SIG-M5 treated with dmso at 0.1 percent for 504 hours (cell line): ENCODE measurements at regions not wholly inside any gene's neighbourhood (a gene's known extent, or its start where the extent isn't known, plus 50 kb on each side); places are given as distances from the start of the nearest gene placed in this dataset.

Experiments
- DNase-seq: peaks from one replicate; lab custom pipeline; 2025; ENCODE audit not compliant: unreplicated experiment; lab: John Stamatoyannopoulos, UW

- DNase-seq = peak; percentile 97
Observed at GRCh38 chr2:62304429-62305417, 108.8 kb downstream of the B3GNT2 start.

- peak; percentile 88 for DNase-seq
Observed at GRCh38 chr2:62303788-62304187, 107.9 kb downstream of the B3GNT2 start.

DNA sequence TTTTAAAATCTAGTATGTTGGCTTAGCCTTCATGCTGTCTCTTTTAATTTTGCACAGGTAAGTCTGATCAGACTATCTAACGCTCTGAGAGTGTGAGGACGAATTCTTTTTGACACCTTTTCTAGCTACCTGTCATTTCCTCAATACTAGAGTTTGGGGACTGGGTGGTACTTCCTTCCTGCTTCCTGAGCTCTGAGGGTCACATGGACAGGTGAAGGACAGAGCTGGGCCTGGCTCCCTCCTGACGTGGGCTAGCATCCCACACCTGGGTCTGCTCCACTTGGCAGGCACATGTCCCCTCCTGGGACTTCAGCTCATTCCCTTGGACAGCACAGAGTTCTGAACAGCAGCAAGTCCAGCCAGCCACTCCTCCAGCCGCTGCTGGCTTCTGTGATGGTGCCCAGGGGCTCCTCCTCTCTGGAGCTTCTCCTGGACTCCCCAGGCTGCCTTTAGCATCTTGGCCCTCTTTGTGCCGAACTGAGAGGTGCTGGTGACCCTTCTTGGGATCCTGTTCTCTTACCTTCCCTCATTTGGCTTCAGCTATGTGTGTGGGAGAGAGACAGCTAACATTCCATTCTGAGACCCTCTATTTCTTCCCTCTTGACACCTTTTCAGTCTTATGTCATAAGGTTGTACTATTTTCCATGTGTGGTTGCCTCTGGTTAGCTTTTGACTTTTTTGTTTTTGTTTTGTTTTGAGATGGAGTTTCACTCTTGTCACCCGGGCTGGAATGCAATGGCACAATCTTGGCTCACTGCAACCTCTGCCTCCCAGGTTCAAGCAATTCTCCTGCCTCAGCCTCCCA lies 106.9 kb downstream of the B3GNT2 start:
- DNase-seq = no peak

DNA sequence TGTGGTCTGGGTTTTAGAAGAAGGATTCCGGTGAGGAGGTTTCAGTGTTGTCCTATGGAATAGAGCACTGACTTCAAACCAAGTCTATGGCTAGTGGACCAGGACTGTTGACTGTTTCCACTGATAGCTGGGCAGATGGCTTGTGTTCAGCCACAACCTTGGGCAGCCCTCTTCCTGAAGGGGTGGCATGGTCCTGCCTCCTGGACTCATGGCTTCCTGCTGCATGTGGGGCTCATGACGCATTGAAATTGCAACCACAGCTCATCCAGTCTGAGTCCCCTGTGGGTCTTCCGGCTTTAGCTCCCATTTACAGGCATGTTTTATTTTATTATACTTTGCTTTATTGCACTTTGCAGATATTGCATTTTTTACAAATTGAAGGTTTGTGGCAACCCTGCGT lies 105.0 kb downstream of the B3GNT2 start:
- no peak for DNase-seq

GRCh38 chr2:62297624-62298010 lies 101.7 kb downstream of the B3GNT2 start:
- DNase-seq = no peak

DNA sequence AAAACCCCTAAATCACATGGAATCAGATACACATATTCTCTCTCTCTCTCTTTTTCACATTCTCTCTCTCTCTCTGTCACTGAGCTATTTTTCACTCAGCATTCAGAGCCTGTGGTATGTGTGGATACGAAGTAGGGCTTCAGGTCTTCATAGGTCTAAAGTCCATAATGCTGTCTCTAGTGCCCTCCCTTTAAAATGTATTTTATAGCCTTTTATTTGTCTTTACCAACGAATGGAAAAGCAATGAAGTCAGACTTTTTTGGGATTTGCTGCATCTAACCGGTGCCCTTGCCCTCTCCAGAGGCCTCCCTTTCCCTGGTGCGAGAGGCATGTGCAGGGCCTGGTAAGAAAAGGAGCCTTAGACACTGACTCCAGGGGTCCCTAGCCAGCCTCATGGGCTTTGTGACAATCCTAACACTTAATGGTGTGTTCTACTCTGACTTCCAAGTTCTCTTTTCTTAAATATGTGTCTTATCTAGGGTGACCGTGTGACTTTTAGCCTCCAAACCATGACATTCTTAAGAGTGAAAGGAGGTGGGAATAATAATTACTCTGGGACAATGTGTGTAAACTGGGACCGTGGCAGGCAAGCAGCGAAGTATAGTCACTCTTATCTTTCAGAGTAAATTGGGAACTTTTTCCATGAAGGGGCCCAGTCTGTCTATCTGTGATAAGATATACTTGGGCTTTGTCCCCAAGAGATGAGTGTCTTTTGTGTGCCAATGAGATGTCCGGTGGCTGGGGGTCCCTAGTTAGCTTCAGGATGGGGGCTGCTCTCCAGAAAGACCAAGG lies 101.1 kb downstream of the B3GNT2 start:
- DNase-seq = no peak

DNA sequence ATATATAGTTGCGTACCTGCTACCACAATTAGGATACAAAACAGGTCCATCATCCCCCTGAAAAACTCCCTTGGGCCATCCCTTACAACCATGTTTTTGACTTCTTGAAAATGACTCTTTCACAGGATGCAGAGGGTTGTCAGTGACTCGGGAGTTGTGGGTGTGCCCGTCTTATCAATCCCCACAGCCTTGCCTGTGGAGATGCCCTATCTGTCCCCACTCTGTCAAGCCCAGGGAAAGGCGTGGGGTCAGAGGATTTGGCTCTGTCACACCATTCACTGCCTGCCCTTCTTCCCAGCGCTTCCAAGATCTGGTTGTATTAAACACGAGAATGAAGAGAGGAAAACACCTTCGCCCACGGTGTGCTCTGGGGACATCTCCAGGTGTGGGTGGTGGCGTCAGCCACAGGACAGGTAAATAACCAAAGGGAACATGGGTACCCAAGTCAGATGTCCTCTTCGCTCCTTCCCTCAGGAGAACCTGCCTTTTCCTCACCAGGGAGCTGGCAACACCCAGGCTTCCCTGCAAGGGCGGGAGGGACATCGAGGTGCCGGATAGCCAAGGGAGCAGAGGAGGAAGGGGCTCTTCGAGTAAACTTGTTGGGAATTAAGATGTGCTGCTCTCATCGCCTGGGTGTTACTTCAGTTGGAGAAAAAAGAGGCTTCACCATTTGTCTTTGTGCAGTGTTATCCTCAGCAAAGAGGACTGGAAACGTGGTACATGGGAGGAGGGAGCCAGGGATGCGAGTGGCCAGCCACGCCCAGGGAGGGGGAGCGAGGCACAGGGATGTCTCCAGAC lies 100.3 kb downstream of the B3GNT2 start:
- no peak for DNase-seq

GRCh38 chr2:62293490-62294271 lies 97.8 kb downstream of the B3GNT2 start:
- DNase-seq = peak; percentile 12

GRCh38 chr2:62293151-62293489 lies 97.2 kb downstream of the B3GNT2 start:
- DNase-seq = no peak

DNA sequence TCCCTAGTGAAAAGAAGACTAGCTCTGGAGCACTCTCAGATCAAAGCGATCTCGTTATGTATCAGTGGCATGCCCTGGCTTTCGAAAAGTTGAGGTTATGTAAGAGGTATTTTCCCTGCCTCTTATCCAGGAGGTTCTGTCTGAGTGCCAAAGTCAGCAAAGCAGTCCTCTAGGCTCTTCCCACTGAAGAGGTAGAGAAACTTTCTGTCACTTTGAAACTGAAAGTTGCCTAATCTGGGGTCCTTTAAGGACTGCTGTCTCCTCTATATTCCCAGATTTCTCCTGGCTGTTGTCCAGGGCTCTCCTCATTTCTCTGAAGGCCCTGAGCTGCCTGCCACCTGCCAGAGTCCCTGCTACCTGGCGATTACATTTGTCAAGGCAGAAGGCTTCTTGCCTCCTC lies 96.3 kb downstream of the B3GNT2 start:
- peak; percentile 20 for DNase-seq

DNA sequence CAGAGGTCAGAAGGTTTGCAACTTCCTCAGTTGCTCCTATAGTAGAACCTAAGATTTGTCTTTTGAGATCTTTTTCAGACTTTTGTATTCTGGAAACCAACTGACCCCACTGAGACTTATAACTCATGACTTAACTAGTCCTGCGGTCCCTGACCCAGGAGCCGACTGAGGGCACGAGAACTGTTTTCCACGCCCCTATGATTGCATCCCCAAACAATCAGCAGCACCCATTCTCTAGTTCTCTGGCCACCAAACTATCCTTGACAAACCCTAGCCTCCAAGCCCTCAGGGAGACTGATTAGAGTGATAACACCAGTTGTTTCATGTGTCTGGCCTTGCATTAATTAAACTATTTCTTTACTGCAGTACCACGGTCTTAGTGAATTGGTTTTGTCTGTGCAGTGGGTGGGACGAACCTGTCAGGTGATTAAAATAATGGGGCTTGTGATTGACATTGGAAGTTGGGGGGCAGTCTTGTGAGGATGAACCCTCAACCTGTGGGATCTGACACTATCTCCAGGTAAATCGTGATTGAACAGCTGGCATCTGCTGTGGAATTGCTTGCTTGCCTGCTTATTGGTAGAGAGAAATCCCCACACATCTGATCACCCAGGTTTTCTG lies 95.7 kb downstream of the B3GNT2 start:
- no peak for DNase-seq

DNA sequence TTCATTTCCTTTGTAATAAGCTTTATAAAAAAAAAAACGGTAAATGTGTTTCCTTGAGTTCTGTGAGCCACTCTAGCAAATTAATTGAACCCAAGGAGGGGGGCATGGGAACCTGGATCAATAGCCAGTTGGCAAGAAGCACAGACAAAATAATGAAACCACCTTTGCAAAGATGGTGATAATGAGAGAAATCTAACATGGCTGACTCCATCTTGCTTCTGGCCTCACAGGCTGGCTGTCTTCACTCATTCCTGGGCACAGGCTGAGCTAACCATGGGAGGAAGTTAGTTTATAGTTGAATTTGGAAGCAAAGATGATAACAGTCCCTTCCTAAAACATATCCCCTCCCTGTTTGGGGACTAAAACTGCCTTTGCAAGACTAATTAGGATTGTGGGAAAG lies 95.1 kb downstream of the B3GNT2 start:
- DNase-seq = no peak

DNA sequence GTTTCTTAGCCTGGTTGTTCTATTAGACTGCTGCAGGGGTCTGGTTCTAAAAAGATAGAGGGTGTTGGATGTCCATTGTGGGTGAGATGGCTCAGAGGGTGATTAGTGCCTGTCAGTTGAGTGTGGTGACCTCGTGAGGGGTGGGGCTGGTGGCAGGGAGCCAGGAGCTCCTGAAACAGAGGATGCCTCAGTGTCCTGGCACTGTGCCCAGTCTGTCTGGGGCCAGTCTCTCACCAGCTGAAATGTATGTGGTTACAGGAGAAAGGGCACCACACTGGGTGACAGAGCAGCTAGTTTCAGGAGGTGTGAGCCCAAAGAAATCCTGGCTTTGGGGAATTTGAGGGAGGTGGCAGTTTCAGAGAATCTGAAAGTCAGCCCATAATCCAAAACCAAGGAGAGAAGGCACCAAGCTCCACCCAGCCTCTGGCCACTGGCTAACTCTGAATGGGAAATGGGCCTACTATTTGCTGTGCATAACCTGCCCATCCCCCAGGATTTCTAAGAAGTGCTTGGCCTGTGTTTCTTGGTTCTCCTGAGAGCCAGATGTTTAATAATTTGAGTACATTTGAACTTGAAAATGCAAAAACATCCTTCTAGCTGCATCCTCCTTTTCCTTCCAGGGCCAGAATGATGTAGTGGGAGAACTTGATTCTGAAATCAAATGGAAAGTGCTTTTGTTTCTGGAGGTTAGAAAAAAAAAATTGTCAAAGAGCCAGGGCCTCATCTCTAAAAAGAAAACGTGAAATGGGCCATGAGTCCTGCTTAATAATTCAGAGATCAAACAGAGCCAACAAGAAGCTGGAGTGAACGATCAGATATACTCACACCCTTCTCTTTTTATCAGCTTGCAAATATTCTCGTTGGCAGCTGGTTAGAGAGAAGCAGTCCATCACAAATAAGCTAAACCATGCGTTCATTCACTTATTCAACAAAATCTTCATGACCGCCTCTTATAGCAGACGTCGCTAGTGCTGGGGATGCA lies 92.3 kb downstream of the B3GNT2 start:
- DNase-seq = no peak

DNA sequence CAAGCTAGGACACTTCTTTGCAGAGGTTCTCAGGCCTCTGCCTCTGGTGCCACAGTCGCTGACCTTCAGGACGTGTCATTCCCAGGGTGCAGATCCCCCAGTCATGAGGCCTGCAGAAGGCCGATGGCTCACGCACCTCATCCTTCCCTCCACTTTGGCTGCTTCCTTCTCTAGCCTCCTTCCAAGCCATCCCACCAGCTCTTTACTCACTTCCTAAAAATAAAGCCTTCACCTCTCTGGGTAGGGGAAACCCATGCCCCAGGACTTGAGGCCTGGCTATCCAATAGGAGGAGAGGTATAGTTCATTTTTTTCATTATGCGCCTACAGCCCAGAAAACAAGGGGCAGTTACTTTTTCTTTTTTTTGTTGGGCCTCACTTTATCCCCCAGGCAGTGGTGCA lies 91.4 kb downstream of the B3GNT2 start:
- DNase-seq = no peak

DNA sequence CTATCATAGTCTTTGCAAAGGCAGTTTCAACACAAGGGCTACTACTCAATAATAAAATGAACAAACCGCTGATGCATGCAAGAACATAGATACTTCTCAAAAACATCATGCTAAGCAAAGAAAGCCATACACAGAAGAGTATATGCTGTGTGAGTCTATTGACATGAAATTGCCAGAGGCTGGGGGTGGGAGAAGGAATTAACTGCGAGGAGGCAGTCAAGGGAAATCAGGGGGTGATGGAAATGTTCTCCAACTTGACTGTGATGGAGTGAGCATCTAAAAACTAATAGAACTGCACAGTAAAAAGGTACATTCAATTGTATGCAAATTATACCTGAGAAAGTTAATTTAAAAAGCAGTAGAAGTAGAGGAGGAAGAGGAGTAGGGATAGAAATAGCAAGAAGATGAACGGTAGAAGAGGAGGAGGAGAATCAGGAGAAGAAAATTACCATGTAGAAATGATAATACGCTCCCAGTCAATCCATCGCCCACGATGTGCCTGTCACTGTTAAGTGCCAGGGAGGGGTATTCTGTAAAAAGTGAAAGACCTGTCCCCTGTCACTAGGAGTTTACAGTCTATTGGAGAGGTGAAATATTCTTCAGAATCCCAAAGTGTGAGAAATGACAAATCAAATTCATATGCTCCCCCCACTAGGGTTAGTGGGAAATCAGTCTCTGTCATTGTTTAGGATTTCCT lies 90.3 kb downstream of the B3GNT2 start:
- DNase-seq = no peak

DNA sequence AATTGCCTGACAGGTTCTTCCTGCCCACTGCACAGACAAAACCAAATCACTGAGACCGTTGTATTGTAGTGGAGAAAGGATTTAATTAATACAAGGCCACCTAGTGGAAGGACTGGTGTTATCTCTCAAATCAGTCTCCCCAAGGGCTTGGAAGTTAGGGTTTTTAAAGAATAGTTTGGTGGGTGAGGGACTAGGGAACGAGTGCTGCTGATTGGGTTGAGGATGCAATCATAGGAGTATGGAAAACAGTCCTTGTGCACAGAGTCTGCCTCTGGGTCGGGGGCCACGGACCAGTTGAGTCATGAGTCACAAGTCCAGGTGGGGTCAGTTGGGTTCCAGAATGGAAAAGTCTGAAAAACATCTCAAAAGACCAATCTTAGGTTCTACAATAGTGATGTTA lies 89.1 kb downstream of the B3GNT2 start:
- DNase-seq = no peak

DNA sequence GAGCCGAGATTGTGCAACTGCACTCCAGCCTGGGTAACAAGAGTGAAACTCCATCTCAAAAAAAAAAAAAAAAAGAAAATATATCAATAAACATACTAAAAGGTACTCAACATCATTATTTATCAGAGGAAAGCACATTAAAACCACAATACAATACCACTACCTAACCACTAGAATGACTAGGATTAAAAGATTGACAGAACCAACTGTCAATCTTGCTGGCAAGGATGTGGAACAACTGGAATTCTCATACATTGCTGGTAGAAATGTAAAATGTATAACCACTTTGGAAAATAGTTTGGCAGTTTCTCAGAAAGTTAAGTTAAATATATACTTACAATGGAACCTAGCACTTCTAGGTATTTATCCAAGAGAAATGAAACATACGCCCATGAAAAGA lies 88.6 kb downstream of the B3GNT2 start:
- DNase-seq = no peak

- DNase-seq = no peak
Observed at GRCh38 chr2:62283147-62283546, 87.2 kb downstream of the B3GNT2 start.
